ENCODE measurements at regions not wholly inside any gene's neighbourhood (a gene's known extent, or its start where the extent isn't known, plus 50 kb on each side); places are given as distances from the start of the nearest gene placed in this dataset.

DNA sequence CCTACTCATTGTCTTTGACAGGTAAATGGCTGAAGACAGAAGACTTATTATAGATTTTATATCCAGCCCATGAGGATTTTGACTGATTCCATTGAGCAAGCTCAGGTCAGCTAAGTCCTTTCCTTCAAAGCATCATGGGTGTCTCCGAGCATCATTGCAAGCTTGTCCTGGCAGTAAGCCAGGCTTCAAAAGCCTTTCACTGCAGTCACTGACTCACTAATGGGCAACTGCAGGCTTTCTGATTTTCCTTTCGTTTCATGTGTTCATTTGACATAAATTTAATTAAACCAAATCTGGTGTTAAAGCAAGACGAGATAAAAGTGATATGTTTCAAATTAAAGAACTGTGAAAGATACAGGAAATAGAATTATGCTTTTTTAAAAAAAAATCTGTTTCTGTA is 426.2 kb downstream of the ANXA1 start:
- H3K36me3 Mint-ChIP-seq (ENCODE audit: low read depth), result no peaks in the 10 kb centered on the region
- ATAC-seq (ENCODE audit: poor library complexity), result no peak
- Histone ChIP-seq H3K4me1 (ENCODE audit: insufficient read depth, low read length) (no peaks in the 10 kb centered on the region), H3K36me3 (ENCODE audit: insufficient read depth, low read length) (no peaks in the 10 kb centered on the region), H3K27me3 (ENCODE audit: control insufficient read depth in 1 of 2, insufficient read depth in 2 of 2, low read length in 2 of 2) (no peaks in the 10 kb centered on the region), H3K9me3 (ENCODE audit: control insufficient read depth in 1 of 2, insufficient read depth in 1 of 2, low read length in 2 of 2) (no peaks in the 10 kb centered on the region), H3K4me3 (ENCODE audit: low read length) (no peak overlapping the region), H3K27ac (ENCODE audit: low read depth in 1 of 2, low read length in 2 of 2) (no peak overlapping the region)
- no peaks in the 10 kb centered on the region for H3K4me1 Mint-ChIP-seq (ENCODE audit: low read depth)
- H3K4me3 Mint-ChIP-seq, result no peak overlapping the region
- intact Hi-C loops (cut with DNase I, micrococcal nuclease), result no loop called here
- no peaks in the 10 kb centered on the region for H3K9me3 Mint-ChIP-seq
- H3K27me3 Mint-ChIP-seq, result no peaks in the 10 kb centered on the region
- ChIA-PET CTCF (no interaction called here), POLR2A (no interaction called here)
- DNase-seq, result no peak
- no peak for TF ChIP-seq CTCF (IDR thresholded peaks at IDR 0.05)
- no peak overlapping the region for H3K27ac Mint-ChIP-seq

- DNase-seq (no peak), ATAC-seq (ENCODE audit: poor library complexity) (no peak)
- no peak for TF ChIP-seq CTCF (IDR thresholded peaks at IDR 0.05)
- CTCF ChIA-PET, result no interaction called here
- Mint-ChIP-seq H3K4me3 (no peak overlapping the region), H3K9me3 (no peaks in the 10 kb centered on the region), H3K36me3 (ENCODE audit: low read depth) (no peaks in the 10 kb centered on the region), H3K4me1 (ENCODE audit: low read depth) (no peaks in the 10 kb centered on the region), H3K27ac (no peak overlapping the region), H3K27me3 (no peaks in the 10 kb centered on the region)
- POLR2A ChIA-PET, result no interaction called here
- no peaks in the 10 kb centered on the region for H3K4me1 ChIP-seq (ENCODE audit: insufficient read depth, low read length)
- no peaks in the 10 kb centered on the region for H3K36me3 ChIP-seq (ENCODE audit: insufficient read depth, low read length)
- intact Hi-C loops (cut with DNase I, micrococcal nuclease), result no loop called here
- H3K27me3 ChIP-seq (ENCODE audit: control insufficient read depth in 1 of 2, insufficient read depth in 2 of 2, low read length in 2 of 2), result no peaks in the 10 kb centered on the region
- no peak overlapping the region for H3K27ac ChIP-seq (ENCODE audit: low read depth in 1 of 2, low read length in 2 of 2)
- no peak overlapping the region for H3K4me3 ChIP-seq (ENCODE audit: low read length)
- no peaks in the 10 kb centered on the region for H3K9me3 ChIP-seq (ENCODE audit: control insufficient read depth in 1 of 2, insufficient read depth in 1 of 2, low read length in 2 of 2)
Measured at GRCh38 chr9:73579823-73580222, 428.2 kb downstream of the ANXA1 start.

DNA sequence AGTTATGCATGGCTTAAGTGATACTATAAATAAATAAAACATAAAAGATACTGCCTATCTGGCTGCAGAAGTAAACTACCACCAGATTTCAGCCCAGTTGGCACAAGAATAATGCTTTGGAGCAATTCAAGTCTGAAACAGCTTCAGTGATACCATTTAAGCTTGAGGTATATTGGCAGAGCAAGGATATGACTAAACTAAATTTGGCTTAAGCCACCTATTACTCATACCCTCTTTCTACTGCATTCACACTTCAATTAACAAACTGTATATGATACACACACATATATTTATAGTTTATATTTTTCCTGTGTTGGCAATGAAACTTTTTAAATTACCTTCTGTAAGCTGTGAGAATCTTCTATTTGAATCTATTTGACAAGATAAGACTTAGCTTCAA is 431.9 kb downstream of the ANXA1 start:
- Histone ChIP-seq H3K27ac (ENCODE audit: low read depth in 1 of 2, low read length in 2 of 2) (no peak overlapping the region), H3K36me3 (ENCODE audit: insufficient read depth, low read length) (no peaks in the 10 kb centered on the region), H3K4me1 (ENCODE audit: insufficient read depth, low read length) (no peaks in the 10 kb centered on the region), H3K27me3 (ENCODE audit: control insufficient read depth in 1 of 2, insufficient read depth in 2 of 2, low read length in 2 of 2) (no peaks in the 10 kb centered on the region), H3K4me3 (ENCODE audit: low read length) (no peak overlapping the region), H3K9me3 (ENCODE audit: control insufficient read depth in 1 of 2, insufficient read depth in 1 of 2, low read length in 2 of 2) (no peaks in the 10 kb centered on the region)
- ChIA-PET POLR2A (no interaction called here), CTCF (no interaction called here)
- Mint-ChIP-seq H3K27me3 (no peaks in the 10 kb centered on the region), H3K4me3 (no peak overlapping the region), H3K9me3 (peaks cover 2% of the 10 kb centered on the region), H3K36me3 (ENCODE audit: low read depth) (no peaks in the 10 kb centered on the region), H3K4me1 (ENCODE audit: low read depth) (no peaks in the 10 kb centered on the region), H3K27ac (no peak overlapping the region)
- no peak for DNase-seq
- no peak for ATAC-seq (ENCODE audit: poor library complexity)
- intact Hi-C loops (cut with DNase I, micrococcal nuclease), result no loop called here
- TF ChIP-seq CTCF (IDR thresholded peaks at IDR 0.05), result no peak

All from CD4-positive, alpha-beta T cell (primary cell).